ENCODE measurements at regions not wholly inside any gene's neighbourhood (a gene's known extent, or its start where the extent isn't known, plus 50 kb on each side); places are given as distances from the start of the nearest gene placed in this dataset.

DNA sequence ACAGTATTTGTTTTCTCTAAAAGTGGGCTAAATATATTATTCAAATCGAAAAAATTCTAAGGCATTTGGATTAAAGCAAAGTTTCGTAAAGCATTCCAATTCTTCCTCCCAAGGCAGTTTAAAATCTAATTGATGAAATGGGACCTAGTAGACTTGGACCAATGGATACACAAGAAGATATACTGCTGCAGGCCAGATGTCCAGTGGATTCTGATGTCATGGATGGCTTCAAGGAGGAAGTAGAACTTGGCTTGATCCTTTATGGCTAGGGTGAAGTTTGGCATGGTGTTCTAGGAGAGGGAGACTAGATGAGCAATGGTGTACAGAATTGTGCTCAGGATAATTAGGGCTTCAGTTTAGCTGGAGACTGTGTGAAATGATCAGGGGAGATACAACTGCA lies 559.5 kb upstream of the MMS22L start:
- TF ChIP-seq, protein P1, sequence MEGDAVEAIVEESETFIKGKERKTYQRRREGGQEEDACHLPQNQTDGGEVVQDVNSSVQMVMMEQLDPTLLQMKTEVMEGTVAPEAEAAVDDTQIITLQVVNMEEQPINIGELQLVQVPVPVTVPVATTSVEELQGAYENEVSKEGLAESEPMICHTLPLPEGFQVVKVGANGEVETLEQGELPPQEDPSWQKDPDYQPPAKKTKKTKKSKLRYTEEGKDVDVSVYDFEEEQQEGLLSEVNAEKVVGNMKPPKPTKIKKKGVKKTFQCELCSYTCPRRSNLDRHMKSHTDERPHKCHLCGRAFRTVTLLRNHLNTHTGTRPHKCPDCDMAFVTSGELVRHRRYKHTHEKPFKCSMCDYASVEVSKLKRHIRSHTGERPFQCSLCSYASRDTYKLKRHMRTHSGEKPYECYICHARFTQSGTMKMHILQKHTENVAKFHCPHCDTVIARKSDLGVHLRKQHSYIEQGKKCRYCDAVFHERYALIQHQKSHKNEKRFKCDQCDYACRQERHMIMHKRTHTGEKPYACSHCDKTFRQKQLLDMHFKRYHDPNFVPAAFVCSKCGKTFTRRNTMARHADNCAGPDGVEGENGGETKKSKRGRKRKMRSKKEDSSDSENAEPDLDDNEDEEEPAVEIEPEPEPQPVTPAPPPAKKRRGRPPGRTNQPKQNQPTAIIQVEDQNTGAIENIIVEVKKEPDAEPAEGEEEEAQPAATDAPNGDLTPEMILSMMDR (IDR thresholded peaks at IDR 0.05), result no peak
- no peak for TF ChIP-seq EZH2 (IDR thresholded peaks at IDR 0.05; ENCODE audit: borderline replicate concordance, insufficient read depth, low read depth, low read length, poor library complexity, severe bottlenecking)

Data from B cell (primary cell).